ENCODE measurements at regions not wholly inside any gene's neighbourhood (a gene's known extent, or its start where the extent isn't known, plus 50 kb on each side); places are given as distances from the start of the nearest gene placed in this dataset.

DNA sequence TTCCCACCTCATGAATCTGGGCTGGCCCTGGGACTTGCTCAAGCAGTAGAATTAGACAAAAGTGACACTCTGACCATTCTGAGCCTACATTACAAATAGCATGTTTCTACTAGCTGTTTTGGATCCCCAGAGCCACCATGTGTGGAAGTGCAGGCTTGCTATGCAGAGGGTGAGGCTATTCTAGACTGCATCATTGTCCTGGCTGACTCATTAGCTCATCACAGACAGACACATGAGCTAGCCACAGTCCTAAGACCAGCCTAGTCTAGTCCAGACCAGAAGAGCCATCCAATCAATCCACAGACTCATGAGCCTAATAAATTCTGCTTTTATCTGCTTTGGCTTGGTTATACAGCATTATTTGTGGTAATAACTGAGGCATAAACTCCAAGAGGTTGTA lies 351.9 kb downstream of the PRELID2 start:
- TF ChIP-seq POLR2AphosphoS2 (conservative IDR thresholded peaks at IDR 0.05; ENCODE audit: low read length) = no peak
- TF ChIP-seq POLR2A (IDR thresholded peaks at IDR 0.05; ENCODE audit: low read length) = no peak
- TF ChIP-seq BHLHE40 (IDR thresholded peaks at IDR 0.05; ENCODE audit: low read depth, low read length) = no peak
- TF ChIP-seq, protein P1, sequence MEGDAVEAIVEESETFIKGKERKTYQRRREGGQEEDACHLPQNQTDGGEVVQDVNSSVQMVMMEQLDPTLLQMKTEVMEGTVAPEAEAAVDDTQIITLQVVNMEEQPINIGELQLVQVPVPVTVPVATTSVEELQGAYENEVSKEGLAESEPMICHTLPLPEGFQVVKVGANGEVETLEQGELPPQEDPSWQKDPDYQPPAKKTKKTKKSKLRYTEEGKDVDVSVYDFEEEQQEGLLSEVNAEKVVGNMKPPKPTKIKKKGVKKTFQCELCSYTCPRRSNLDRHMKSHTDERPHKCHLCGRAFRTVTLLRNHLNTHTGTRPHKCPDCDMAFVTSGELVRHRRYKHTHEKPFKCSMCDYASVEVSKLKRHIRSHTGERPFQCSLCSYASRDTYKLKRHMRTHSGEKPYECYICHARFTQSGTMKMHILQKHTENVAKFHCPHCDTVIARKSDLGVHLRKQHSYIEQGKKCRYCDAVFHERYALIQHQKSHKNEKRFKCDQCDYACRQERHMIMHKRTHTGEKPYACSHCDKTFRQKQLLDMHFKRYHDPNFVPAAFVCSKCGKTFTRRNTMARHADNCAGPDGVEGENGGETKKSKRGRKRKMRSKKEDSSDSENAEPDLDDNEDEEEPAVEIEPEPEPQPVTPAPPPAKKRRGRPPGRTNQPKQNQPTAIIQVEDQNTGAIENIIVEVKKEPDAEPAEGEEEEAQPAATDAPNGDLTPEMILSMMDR (IDR thresholded peaks at IDR 0.05) = no peak
- TF ChIP-seq, protein P2, sequence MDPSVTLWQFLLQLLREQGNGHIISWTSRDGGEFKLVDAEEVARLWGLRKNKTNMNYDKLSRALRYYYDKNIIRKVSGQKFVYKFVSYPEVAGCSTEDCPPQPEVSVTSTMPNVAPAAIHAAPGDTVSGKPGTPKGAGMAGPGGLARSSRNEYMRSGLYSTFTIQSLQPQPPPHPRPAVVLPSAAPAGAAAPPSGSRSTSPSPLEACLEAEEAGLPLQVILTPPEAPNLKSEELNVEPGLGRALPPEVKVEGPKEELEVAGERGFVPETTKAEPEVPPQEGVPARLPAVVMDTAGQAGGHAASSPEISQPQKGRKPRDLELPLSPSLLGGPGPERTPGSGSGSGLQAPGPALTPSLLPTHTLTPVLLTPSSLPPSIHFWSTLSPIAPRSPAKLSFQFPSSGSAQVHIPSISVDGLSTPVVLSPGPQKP (IDR thresholded peaks at IDR 0.05; ENCODE audit: low read depth, low read length) = no peak
- TF ChIP-seq RFX5 (IDR thresholded peaks at IDR 0.05) = no peak

Measured in A549 (cell line).